ENCODE measurements at regions not wholly inside any gene's neighbourhood (a gene's known extent, or its start where the extent isn't known, plus 50 kb on each side); places are given as distances from the start of the nearest gene placed in this dataset.

GRCh38 chr5:39815711-39816110 is 390.9 kb upstream of the DAB2 start:
- H2AK5ac ChIP-seq (ENCODE audit: low read length), result no peak overlapping the region
- no peak for DNase-seq

GRCh38 chr5:39811381-39811780 is 386.6 kb upstream of the DAB2 start:
- H3K36me3 ChIP-seq (ENCODE audit: control insufficient read depth, insufficient read depth, low read length), result no peaks in the 10 kb centered on the region
- H2BK120ac ChIP-seq (ENCODE audit: low read depth, low read length), result no peak overlapping the region
- H3K4me2 ChIP-seq (ENCODE audit: low read length), result no peak overlapping the region
- H2BK15ac ChIP-seq (replicated peaks; ENCODE audit: low read depth), result no peak overlapping the region
- no peaks in the 10 kb centered on the region for H3K79me2 ChIP-seq (ENCODE audit: control insufficient read depth, insufficient read depth, low read length)
- no peak overlapping the region for H4K8ac ChIP-seq (ENCODE audit: low read depth, low read length)
- H3K9ac ChIP-seq (ENCODE audit: low read length), result no peak overlapping the region
- H3K56ac ChIP-seq (ENCODE audit: low read length), result no peak overlapping the region
- no peaks in the 10 kb centered on the region for H3K79me1 ChIP-seq (ENCODE audit: low read length)
- no peak overlapping the region for H3K18ac ChIP-seq (ENCODE audit: low read length)
- H3K27me3 ChIP-seq (ENCODE audit: insufficient read depth, low read length, poor library complexity), result no peaks in the 10 kb centered on the region
- H2AK5ac ChIP-seq (ENCODE audit: low read length), result no peak overlapping the region
- H3K4me1 ChIP-seq (ENCODE audit: control insufficient read depth, low read depth, low read length), result no peaks in the 10 kb centered on the region
- no peak overlapping the region for H2BK5ac ChIP-seq (ENCODE audit: low read length)
- no peak for DNase-seq
- H3K27ac ChIP-seq (ENCODE audit: low read depth, low read length), result no peak overlapping the region
- no peak overlapping the region for H3K23ac ChIP-seq (ENCODE audit: low read length)
- H4K5ac ChIP-seq (ENCODE audit: low read length), result no peak overlapping the region
- H3K4ac ChIP-seq (ENCODE audit: low read depth, low read length), result no peak overlapping the region
- no peak overlapping the region for H3K4me3 ChIP-seq (ENCODE audit: low read length)

More at GRCh38 chr5:39815711-39816110, 390.9 kb upstream of the DAB2 start:
- Histone ChIP-seq H3K56ac (ENCODE audit: low read length) (no peak overlapping the region), H4K8ac (ENCODE audit: low read depth, low read length) (no peak overlapping the region), H3K4me2 (ENCODE audit: low read length) (no peak overlapping the region), H2BK5ac (ENCODE audit: low read length) (no peak overlapping the region), H3K4ac (ENCODE audit: low read depth, low read length) (no peak overlapping the region), H3K23ac (ENCODE audit: low read length) (no peak overlapping the region), H3K79me1 (ENCODE audit: low read length) (no peaks in the 10 kb centered on the region), H3K27ac (ENCODE audit: low read depth, low read length) (no peak overlapping the region), H3K4me1 (ENCODE audit: control insufficient read depth, low read depth, low read length) (no peaks in the 10 kb centered on the region), H2BK120ac (ENCODE audit: low read depth, low read length) (no peak overlapping the region), H3K36me3 (ENCODE audit: control insufficient read depth, insufficient read depth, low read length) (no peaks in the 10 kb centered on the region), H4K5ac (ENCODE audit: low read length) (no peak overlapping the region), H3K4me3 (ENCODE audit: low read length) (no peak overlapping the region), H3K79me2 (ENCODE audit: control insufficient read depth, insufficient read depth, low read length) (no peaks in the 10 kb centered on the region), H3K27me3 (ENCODE audit: insufficient read depth, low read length, poor library complexity) (no peaks in the 10 kb centered on the region), H3K18ac (ENCODE audit: low read length) (no peak overlapping the region), H2BK15ac (replicated peaks; ENCODE audit: low read depth) (no peak overlapping the region), H3K9ac (ENCODE audit: low read length) (no peak overlapping the region)
- no CpG with 5 or more reads among the region's 2 CpGs for WGBS (ENCODE audit: extremely low coverage, insufficient coverage, low lambda C conversion rate)

GRCh38 chr5:39808656-39809055 is 383.9 kb upstream of the DAB2 start:
- H3K4me1 ChIP-seq (ENCODE audit: control insufficient read depth, low read depth, low read length), result no peaks in the 10 kb centered on the region
- H3K79me2 ChIP-seq (ENCODE audit: control insufficient read depth, insufficient read depth, low read length), result no peaks in the 10 kb centered on the region
- H3K79me1 ChIP-seq (ENCODE audit: low read length), result no peaks in the 10 kb centered on the region
- no peak overlapping the region for H3K9ac ChIP-seq (ENCODE audit: low read length)
- H3K27ac ChIP-seq (ENCODE audit: low read depth, low read length), result no peak overlapping the region
- no peak overlapping the region for H3K56ac ChIP-seq (ENCODE audit: low read length)
- H3K27me3 ChIP-seq (ENCODE audit: insufficient read depth, low read length, poor library complexity), result no peaks in the 10 kb centered on the region
- H3K36me3 ChIP-seq (ENCODE audit: control insufficient read depth, insufficient read depth, low read length), result no peaks in the 10 kb centered on the region
- no CpG with 5 or more reads among the region's 6 CpGs for WGBS (ENCODE audit: extremely low coverage, insufficient coverage, low lambda C conversion rate)
- H4K8ac ChIP-seq (ENCODE audit: low read depth, low read length), result no peak overlapping the region
- no peak overlapping the region for H3K23ac ChIP-seq (ENCODE audit: low read length)
- H4K5ac ChIP-seq (ENCODE audit: low read length), result no peak overlapping the region
- no peak overlapping the region for H2BK5ac ChIP-seq (ENCODE audit: low read length)
- H2BK120ac ChIP-seq (ENCODE audit: low read depth, low read length), result no peak overlapping the region
- no peak overlapping the region for H3K4me2 ChIP-seq (ENCODE audit: low read length)
- H3K4me3 ChIP-seq (ENCODE audit: low read length), result no peak overlapping the region
- no peak overlapping the region for H2AK5ac ChIP-seq (ENCODE audit: low read length)
- no peak for DNase-seq
- H3K4ac ChIP-seq (ENCODE audit: low read depth, low read length), result no peak overlapping the region
- no peak overlapping the region for H3K18ac ChIP-seq (ENCODE audit: low read length)
- H2BK15ac ChIP-seq (replicated peaks; ENCODE audit: low read depth), result no peak overlapping the region

GRCh38 chr5:39801306-39801705 is 376.5 kb upstream of the DAB2 start:
- H3K36me3 ChIP-seq (ENCODE audit: control insufficient read depth, insufficient read depth, low read length), result no peaks in the 10 kb centered on the region
- H3K23ac ChIP-seq (ENCODE audit: low read length), result no peak overlapping the region
- H3K27me3 ChIP-seq (ENCODE audit: insufficient read depth, low read length, poor library complexity), result no peaks in the 10 kb centered on the region
- no peaks in the 10 kb centered on the region for H3K79me1 ChIP-seq (ENCODE audit: low read length)
- H3K56ac ChIP-seq (ENCODE audit: low read length), result no peak overlapping the region
- no peak overlapping the region for H3K27ac ChIP-seq (ENCODE audit: low read depth, low read length)
- no peak overlapping the region for H2BK120ac ChIP-seq (ENCODE audit: low read depth, low read length)
- H3K9ac ChIP-seq (ENCODE audit: low read length), result no peak overlapping the region
- H3K4me2 ChIP-seq (ENCODE audit: low read length), result no peak overlapping the region
- no peak overlapping the region for H2AK5ac ChIP-seq (ENCODE audit: low read length)
- no peaks in the 10 kb centered on the region for H3K4me1 ChIP-seq (ENCODE audit: control insufficient read depth, low read depth, low read length)
- no peak for DNase-seq
- no peak overlapping the region for H4K5ac ChIP-seq (ENCODE audit: low read length)
- no peak overlapping the region for H2BK15ac ChIP-seq (replicated peaks; ENCODE audit: low read depth)
- WGBS (ENCODE audit: extremely low coverage, insufficient coverage, low lambda C conversion rate), result no CpG with 5 or more reads among the region's 1 CpG
- H3K18ac ChIP-seq (ENCODE audit: low read length), result no peak overlapping the region
- H3K4ac ChIP-seq (ENCODE audit: low read depth, low read length), result no peak overlapping the region
- no peak overlapping the region for H4K8ac ChIP-seq (ENCODE audit: low read depth, low read length)
- no peak overlapping the region for H3K4me3 ChIP-seq (ENCODE audit: low read length)
- no peaks in the 10 kb centered on the region for H3K79me2 ChIP-seq (ENCODE audit: control insufficient read depth, insufficient read depth, low read length)
- H2BK5ac ChIP-seq (ENCODE audit: low read length), result no peak overlapping the region

GRCh38 chr5:39800042-39800601 is 375.3 kb upstream of the DAB2 start:
- Histone ChIP-seq H3K79me1 (ENCODE audit: low read length) (no peaks in the 10 kb centered on the region), H2BK5ac (ENCODE audit: low read length) (no peak overlapping the region), H3K23ac (ENCODE audit: low read length) (no peak overlapping the region), H3K56ac (ENCODE audit: low read length) (no peak overlapping the region), H3K27me3 (ENCODE audit: insufficient read depth, low read length, poor library complexity) (no peaks in the 10 kb centered on the region), H3K36me3 (ENCODE audit: control insufficient read depth, insufficient read depth, low read length) (no peaks in the 10 kb centered on the region), H3K4me3 (ENCODE audit: low read length) (no peak overlapping the region), H4K5ac (ENCODE audit: low read length) (no peak overlapping the region), H3K4ac (ENCODE audit: low read depth, low read length) (no peak overlapping the region), H2BK15ac (replicated peaks; ENCODE audit: low read depth) (no peak overlapping the region), H3K4me1 (ENCODE audit: control insufficient read depth, low read depth, low read length) (no peaks in the 10 kb centered on the region), H2AK5ac (ENCODE audit: low read length) (no peak overlapping the region), H3K4me2 (ENCODE audit: low read length) (no peak overlapping the region), H4K8ac (ENCODE audit: low read depth, low read length) (no peak overlapping the region), H3K79me2 (ENCODE audit: control insufficient read depth, insufficient read depth, low read length) (no peaks in the 10 kb centered on the region), H3K27ac (ENCODE audit: low read depth, low read length) (no peak overlapping the region), H3K9ac (ENCODE audit: low read length) (no peak overlapping the region), H2BK120ac (ENCODE audit: low read depth, low read length) (no peak overlapping the region), H3K18ac (ENCODE audit: low read length) (no peak overlapping the region)
- DNase-seq, result no peak
- WGBS (ENCODE audit: extremely low coverage, insufficient coverage, low lambda C conversion rate), result no CpG with 5 or more reads among the region's 3 CpGs

- H3K27me3 ChIP-seq (ENCODE audit: insufficient read depth, low read length, poor library complexity), result no peaks in the 10 kb centered on the region
- no peak overlapping the region for H3K27ac ChIP-seq (ENCODE audit: low read depth, low read length)
- H4K5ac ChIP-seq (ENCODE audit: low read length), result no peak overlapping the region
- no peak overlapping the region for H3K4me3 ChIP-seq (ENCODE audit: low read length)
- no peak for DNase-seq
- no peaks in the 10 kb centered on the region for H3K4me1 ChIP-seq (ENCODE audit: control insufficient read depth, low read depth, low read length)
- H3K4me2 ChIP-seq (ENCODE audit: low read length), result no peak overlapping the region
- H3K9ac ChIP-seq (ENCODE audit: low read length), result no peak overlapping the region
- no peaks in the 10 kb centered on the region for H3K79me1 ChIP-seq (ENCODE audit: low read length)
- H2AK5ac ChIP-seq (ENCODE audit: low read length), result no peak overlapping the region
- no peak overlapping the region for H2BK15ac ChIP-seq (replicated peaks; ENCODE audit: low read depth)
- H3K18ac ChIP-seq (ENCODE audit: low read length), result no peak overlapping the region
- no peak overlapping the region for H2BK5ac ChIP-seq (ENCODE audit: low read length)
- no peak overlapping the region for H3K56ac ChIP-seq (ENCODE audit: low read length)
- H4K8ac ChIP-seq (ENCODE audit: low read depth, low read length), result no peak overlapping the region
- no peak overlapping the region for H2BK120ac ChIP-seq (ENCODE audit: low read depth, low read length)
- H3K79me2 ChIP-seq (ENCODE audit: control insufficient read depth, insufficient read depth, low read length), result no peaks in the 10 kb centered on the region
- H3K4ac ChIP-seq (ENCODE audit: low read depth, low read length), result no peak overlapping the region
- H3K36me3 ChIP-seq (ENCODE audit: control insufficient read depth, insufficient read depth, low read length), result no peaks in the 10 kb centered on the region
- H3K23ac ChIP-seq (ENCODE audit: low read length), result no peak overlapping the region
- no CpG with 5 or more reads among the region's 2 CpGs for WGBS (ENCODE audit: extremely low coverage, insufficient coverage, low lambda C conversion rate)
Measured at GRCh38 chr5:39799242-39799641, 374.5 kb upstream of the DAB2 start.
